DND-41 (cell line): ENCODE measurements at regions not wholly inside any gene's neighbourhood (a gene's known extent, or its start where the extent isn't known, plus 50 kb on each side); places are given as distances from the start of the nearest gene placed in this dataset.
"Not testable (repeated sequence)": the region's sequence is repeated elsewhere in the genome, so short reads cannot be mapped to it uniquely, and the experiment has no call there.

Experiments
- CTCF ChIP-seq: IDR thresholded peaks from 2 replicates; pipeline ENCODE4 v1.5.1; 2012; ENCODE audit warnings: borderline replicate concordance, low read length, moderate library complexity, mild to moderate bottlenecking; ENCODE audit not compliant: poor library complexity, severe bottlenecking; ENCODE audit errors: extremely low read depth
- EZH2 ChIP-seq: IDR thresholded peaks from 3 replicates; pipeline ENCODE4 v1.6.1; 2012; ENCODE audit warnings: borderline replicate concordance, low read depth, mild to moderate bottlenecking, moderate library complexity, low read length, inconsistent platforms; ENCODE audit not compliant: severe bottlenecking

- TF ChIP-seq CTCF, EZH2: not testable (repeated sequence)
Observed at GRCh38 chr13:111672198-111672597, 351.8 kb downstream of the TEX29 start.
